ENCODE measurements at regions not wholly inside any gene's neighbourhood (a gene's known extent, or its start where the extent isn't known, plus 50 kb on each side); places are given as distances from the start of the nearest gene placed in this dataset.

- no peak for DNase-seq (ENCODE audit: low read depth in 2 of 2)
- no peak overlapping the region for H3K4me3 ChIP-seq (replicated peaks in 1 of 2; ENCODE audit: low read depth in 2 of 2, low read length in 2 of 2)
- TF ChIP-seq CTCF (IDR thresholded peaks at IDR 0.05; ENCODE audit: low read depth, low read length) = no peak
Observed at GRCh38 chr6:14786455-14786854, 459.4 kb upstream of the JARID2 start.

DNA sequence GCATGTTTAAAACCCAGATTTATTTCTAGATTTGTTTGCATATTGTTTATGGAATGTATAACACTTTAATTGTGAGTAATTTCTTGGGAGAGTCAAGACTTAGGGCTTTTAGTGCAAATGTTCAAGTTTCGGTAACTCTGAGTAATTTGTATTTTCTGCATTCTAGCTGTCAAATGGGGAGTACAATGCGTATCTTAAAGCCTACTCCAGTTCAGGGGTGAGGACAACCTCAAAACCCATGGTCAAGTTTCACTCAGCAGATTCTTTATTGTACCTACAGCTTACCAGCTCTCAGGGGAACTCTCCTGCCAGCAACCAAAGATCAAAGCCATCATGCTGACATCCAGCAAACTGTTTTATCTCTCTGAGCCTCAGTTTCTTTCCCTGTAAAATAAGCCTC, 458.6 kb upstream of the JARID2 start:
- no peak overlapping the region for H3K4me3 ChIP-seq (replicated peaks in 1 of 2; ENCODE audit: low read depth in 2 of 2, low read length in 2 of 2)
- no peak for DNase-seq (ENCODE audit: low read depth in 2 of 2)
- TF ChIP-seq CTCF (IDR thresholded peaks at IDR 0.05; ENCODE audit: low read depth, low read length) = no peak

DNA sequence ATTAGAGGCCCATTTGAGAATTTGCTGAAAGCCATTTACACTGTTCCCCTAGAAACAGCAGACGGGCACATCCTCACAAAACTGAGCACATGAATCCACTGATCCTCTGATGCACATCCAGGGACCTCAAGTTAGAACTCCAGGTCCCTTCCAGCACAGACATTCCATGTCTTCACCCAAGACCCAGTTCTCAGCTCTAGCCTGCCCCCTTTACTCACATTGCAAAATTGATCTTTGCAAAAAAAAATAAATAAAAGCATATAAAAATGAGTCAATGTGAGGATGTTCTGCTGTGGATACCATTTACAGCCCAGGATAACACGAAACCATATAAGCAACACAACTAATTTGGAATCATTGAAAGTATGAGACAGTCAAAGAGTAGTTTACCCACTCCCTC, 458.2 kb upstream of the JARID2 start:
- no peak for TF ChIP-seq CTCF (IDR thresholded peaks at IDR 0.05; ENCODE audit: low read depth, low read length)

GRCh38 chr6:14789996-14790395, 455.9 kb upstream of the JARID2 start:
- no peak for TF ChIP-seq CTCF (IDR thresholded peaks at IDR 0.05; ENCODE audit: low read depth, low read length)
- H3K4me3 ChIP-seq (replicated peaks in 1 of 2; ENCODE audit: low read depth in 2 of 2, low read length in 2 of 2) = no peak overlapping the region
- DNase-seq (ENCODE audit: low read depth in 2 of 2) = no peak

More for the DNA sequence above, 458.2 kb upstream of the JARID2 start:
- no peak for DNase-seq (ENCODE audit: low read depth in 2 of 2)
- H3K4me3 ChIP-seq (replicated peaks in 1 of 2; ENCODE audit: low read depth in 2 of 2, low read length in 2 of 2) = no peak overlapping the region

GRCh38 chr6:14790976-14791375, 454.9 kb upstream of the JARID2 start:
- TF ChIP-seq CTCF (IDR thresholded peaks at IDR 0.05; ENCODE audit: low read depth, low read length) = no peak
- no peak overlapping the region for H3K4me3 ChIP-seq (replicated peaks in 1 of 2; ENCODE audit: low read depth in 2 of 2, low read length in 2 of 2)
- DNase-seq (ENCODE audit: low read depth in 2 of 2) = no peak

- DNase-seq (ENCODE audit: low read depth in 2 of 2) = peak in 1 of 2 donors; percentile 28
- no peak for TF ChIP-seq CTCF (IDR thresholded peaks at IDR 0.05; ENCODE audit: low read depth, low read length)
Observed at GRCh38 chr6:14791526-14791925, 454.3 kb upstream of the JARID2 start.

More at GRCh38 chr6:14791526-14791925, 454.3 kb upstream of the JARID2 start:
- no peak overlapping the region for H3K4me3 ChIP-seq (replicated peaks in 1 of 2; ENCODE audit: low read depth in 2 of 2, low read length in 2 of 2)
